ENCODE measurements at regions not wholly inside any gene's neighbourhood (a gene's known extent, or its start where the extent isn't known, plus 50 kb on each side); places are given as distances from the start of the nearest gene placed in this dataset.
"Not testable (repeated sequence)": the region's sequence is repeated elsewhere in the genome, so short reads cannot be mapped to it uniquely, and the experiment has no call there.

GRCh38 chr6:141528596-141528995, 604.1 kb upstream of the GJE1 start:
- no peak for DNase-seq (ENCODE audit: extremely low spot score)
- CTCF ChIA-PET, result no interaction called here
- POLR2A ChIA-PET, result no interaction called here
- TF ChIP-seq CTCF (IDR thresholded peaks at IDR 0.05; ENCODE audit: control extremely low read depth, extremely low read depth, low read depth, missing control alignments), result no peak

- DNase-seq (ENCODE audit: extremely low spot score), result no peak
- POLR2A ChIA-PET, result no interaction called here
- no peak for TF ChIP-seq CTCF (IDR thresholded peaks at IDR 0.05; ENCODE audit: control extremely low read depth, extremely low read depth, low read depth, missing control alignments)
- CTCF ChIA-PET, result interaction anchor here (0.8 kb wide), 1 partner anchor 9 kb away, joined by 3 read pairs; no protein-coding TSS in a partner anchor
These were observed 605.7 kb upstream of the GJE1 start for GRCh38 chr6:141526985-141527384.

- CTCF ChIA-PET, result no interaction called here
- POLR2A ChIA-PET, result no interaction called here
- TF ChIP-seq CTCF (IDR thresholded peaks at IDR 0.05; ENCODE audit: control extremely low read depth, extremely low read depth, low read depth, missing control alignments), result no peak
- no peak for DNase-seq (ENCODE audit: extremely low spot score)
These were observed 611.3 kb upstream of the GJE1 start for GRCh38 chr6:141521440-141521839.

- POLR2A ChIA-PET, result no interaction called here
These were observed 618.9 kb upstream of the GJE1 start for GRCh38 chr6:141513830-141514229.

GRCh38 chr6:141510803-141511202, 621.9 kb upstream of the GJE1 start:
- no peak for DNase-seq (ENCODE audit: extremely low spot score)
- ChIA-PET POLR2A (no interaction called here), CTCF (interaction anchor here (0.9 to 1.5 kb wide), 2 partner anchors 21 to 43 kb away, joined by 3 read pairs; no protein-coding TSS in a partner anchor)
- TF ChIP-seq CTCF (IDR thresholded peaks at IDR 0.05; ENCODE audit: control extremely low read depth, extremely low read depth, low read depth, missing control alignments), result no peak

More at GRCh38 chr6:141513830-141514229, 618.9 kb upstream of the GJE1 start:
- no peak for DNase-seq (ENCODE audit: extremely low spot score)
- CTCF ChIA-PET, result no interaction called here
- no peak for TF ChIP-seq CTCF (IDR thresholded peaks at IDR 0.05; ENCODE audit: control extremely low read depth, extremely low read depth, low read depth, missing control alignments)

- CTCF ChIA-PET; POLR2A ChIA-PET; DNase-seq (ENCODE audit: extremely low spot score): not testable (repeated sequence)
These were observed 626.7 kb upstream of the GJE1 start for GRCh38 chr6:141506062-141506461.

GRCh38 chr6:141504318-141504717, 628.4 kb upstream of the GJE1 start:
- DNase-seq (ENCODE audit: extremely low spot score); POLR2A ChIA-PET; CTCF ChIA-PET: not testable (repeated sequence)

GRCh38 chr6:141501616-141502015, 631.1 kb upstream of the GJE1 start:
- no peak for TF ChIP-seq CTCF (IDR thresholded peaks at IDR 0.05; ENCODE audit: control extremely low read depth, extremely low read depth, low read depth, missing control alignments)
- POLR2A ChIA-PET, result no interaction called here
- DNase-seq (ENCODE audit: extremely low spot score), result no peak
- CTCF ChIA-PET, result no interaction called here
